ENCODE measurements at regions not wholly inside any gene's neighbourhood (a gene's known extent, or its start where the extent isn't known, plus 50 kb on each side); places are given as distances from the start of the nearest gene placed in this dataset.

DNA sequence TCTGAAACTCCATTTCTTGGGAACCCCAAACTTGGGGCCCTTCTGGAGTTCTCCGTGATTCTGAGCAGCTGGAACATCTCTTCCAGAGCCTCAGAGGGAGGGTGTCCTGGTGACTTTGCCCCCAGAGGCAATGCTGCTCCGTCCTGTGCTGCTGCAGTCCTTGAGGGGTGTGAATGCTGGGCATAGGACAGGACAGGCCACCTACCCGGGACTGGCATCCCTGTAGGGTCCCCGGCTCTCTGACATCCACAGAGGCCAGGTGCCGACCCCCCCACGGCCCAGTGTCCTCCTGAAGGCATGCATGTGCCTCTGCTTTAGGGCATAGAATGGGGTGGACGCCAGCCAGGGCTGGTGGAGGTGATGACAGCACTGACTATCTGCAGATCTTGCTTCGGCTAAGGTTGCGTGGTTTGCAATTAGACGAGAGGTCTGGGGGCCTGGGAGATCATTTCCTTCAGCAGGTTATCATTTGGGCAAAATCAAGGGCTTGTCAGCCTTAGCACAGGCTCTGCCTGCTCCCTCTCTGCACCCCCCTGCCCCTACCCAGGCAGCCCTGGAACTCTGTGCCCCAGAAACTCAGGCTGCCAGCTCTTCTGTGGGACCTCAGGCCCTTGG is 136.9 kb upstream of the GPR26 start:
- DNase-seq (ENCODE audit: low read depth): no peak

DNA sequence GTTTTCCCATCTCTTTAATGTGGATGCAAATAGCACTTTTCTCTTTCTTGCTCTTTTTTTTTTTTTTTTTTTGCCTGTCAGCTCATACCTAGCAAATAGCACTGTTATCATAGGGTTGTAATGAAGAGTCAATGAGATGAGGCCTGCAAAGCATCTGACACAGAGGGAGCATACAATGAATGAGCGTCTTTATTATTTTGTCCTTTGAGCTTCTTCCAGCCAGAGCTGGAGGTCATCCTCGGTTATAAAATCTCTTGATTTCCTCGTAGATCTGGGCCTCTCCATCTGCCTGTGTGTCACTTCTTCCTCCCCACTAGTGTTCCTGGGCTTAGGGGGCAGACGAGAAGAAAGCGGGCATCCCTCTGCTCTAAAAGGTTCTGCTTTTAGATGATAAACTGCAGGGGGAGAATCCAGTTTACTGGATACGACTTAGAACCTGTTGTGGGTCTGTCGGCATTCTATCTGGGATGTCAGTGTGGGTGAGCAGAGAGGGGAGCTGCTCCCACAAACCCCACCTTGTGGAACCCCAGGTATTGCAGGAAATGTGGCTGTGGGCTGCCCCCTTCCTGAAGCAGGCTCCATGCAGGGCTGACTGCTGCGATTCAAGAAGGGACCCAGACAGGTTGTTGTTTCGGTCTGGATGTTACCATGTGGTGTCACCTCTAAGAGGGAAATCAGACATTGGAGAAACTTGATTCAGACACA is 135.8 kb upstream of the GPR26 start:
- no peak for DNase-seq (ENCODE audit: low read depth)

DNA sequence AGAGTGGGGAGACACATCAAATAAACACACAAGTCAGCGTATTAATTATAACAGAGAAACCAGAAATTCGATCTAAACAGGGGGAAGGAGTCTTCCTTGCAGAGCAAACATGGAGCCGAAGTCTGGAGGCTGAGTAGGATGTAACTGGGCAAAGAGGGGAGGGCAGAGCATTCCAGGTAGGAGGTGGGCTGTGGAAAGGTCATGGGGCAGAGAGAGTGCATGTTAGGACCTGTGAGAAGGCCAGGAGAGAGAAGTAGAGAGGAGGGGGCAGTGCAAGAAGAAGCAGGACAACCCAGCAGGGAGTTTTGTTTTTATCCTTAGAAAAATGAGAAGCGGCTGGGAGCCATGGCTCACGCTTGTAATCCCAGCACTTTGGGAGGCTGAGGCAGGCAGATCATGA is 130.8 kb upstream of the GPR26 start:
- DNase-seq (ENCODE audit: low read depth): no peak

DNA sequence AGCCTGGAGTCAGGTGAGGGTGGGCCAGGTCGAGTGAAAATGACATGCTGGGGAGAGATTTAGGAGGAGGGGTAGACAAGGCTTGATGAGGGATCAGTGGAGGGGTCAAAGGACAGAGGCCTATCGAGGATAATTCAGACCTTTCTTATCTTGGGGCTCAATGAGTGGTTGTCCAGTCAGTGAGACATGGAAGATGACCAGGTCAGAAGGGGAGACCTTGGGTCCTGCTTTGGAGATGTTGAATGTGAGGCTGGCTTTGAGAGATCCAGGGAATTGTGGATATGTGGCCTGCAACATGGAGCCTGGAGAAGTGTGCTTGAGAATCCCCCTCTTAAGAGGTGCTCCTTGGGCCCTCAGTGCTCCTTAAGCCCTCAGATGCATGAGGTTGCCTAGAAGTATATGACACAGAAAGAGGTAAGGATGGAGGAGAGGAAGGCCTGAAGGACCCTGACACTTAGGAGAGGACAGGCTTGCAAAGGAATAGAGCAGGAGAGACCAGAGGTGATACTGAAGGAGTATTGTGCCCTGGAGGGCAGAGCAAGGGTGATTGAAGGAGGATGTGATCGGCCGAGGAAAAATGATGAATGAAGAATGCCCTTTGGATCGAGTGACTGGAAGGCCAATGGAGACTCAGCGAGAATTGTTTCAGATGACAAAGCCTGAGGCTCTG is 129.8 kb upstream of the GPR26 start:
- DNase-seq (ENCODE audit: low read depth): no peak

DNA sequence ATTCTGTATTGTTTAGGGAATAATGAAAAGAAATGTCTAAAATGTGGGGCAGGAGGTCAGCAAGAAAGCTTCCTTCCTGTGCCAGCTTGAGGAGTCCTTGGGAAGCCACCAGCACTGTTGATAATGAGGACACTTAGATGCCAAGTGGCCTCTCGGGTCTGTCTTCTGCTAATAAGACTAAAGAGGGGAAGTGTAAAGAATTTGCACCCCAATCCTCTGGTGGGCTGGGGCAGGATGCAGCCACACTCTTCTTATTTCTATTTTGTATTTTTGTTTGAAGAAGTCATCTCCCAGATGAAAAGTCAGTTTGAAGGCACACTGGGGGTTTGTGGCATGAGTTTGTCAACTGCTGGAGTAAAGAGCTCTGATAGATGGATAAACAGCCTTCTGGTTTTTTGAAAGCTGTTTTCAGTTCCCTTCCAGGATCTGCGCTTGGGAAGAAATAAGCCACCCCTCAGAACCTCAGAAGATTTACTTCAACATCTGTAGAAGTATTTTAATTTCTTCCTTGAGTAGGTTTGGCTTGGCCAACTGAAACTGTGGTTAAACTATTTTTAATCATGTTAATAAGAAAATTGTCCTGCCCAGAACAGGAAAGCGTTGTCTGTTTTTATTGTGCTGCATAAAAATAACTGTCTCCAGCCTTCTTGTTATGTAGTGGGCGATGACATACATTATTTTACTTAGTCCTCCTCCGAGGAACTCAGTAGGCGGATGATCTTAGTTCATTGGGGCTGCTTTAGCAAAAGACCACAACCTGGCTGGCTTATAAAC is 128.8 kb upstream of the GPR26 start:
- DNase-seq (ENCODE audit: low read depth): no peak

DNA sequence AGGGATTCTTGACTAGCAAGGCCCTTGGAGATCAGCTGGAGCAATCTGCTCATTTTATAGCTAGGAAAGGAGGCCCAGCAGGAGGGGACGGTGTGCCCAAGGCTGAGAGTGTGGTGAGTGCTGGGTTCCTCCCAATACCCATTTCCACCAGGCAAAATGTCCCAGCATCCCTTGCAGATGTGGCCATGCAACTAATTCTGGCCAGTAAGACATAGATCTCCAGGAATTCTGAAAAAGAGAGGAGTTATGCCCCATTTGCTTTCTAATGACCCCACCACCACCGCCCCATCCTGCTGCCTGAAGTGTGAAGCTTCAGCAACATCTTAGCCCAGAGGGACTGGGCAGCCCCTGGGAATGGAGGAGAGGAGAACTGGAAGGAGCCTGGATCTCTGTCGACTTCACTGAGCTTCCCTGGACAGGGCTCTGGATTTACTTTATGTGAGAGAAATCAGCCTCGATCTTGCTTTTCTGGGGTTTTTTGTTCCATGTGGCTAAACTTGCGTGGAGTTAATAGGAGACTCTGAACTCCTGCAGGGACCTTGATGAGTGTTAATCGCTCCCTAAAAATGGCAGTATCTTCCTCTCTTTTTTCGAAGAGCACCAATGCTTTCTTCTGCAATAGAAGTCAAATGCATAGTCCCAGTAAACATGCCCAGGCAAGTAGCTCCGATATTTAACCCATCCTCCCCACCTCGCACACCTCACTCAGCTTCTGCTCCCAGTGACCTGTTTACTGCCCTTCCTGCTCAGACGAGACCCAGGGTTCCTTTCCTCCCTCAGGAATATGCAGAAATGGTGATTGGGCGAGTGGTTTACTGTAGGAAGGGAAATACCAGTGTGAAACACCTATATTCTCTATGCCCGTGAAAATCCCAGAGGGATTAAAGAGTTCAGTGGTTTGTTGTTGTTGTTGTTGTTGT is 127.5 kb upstream of the GPR26 start:
- DNase-seq (ENCODE audit: low read depth): no peak

DNA sequence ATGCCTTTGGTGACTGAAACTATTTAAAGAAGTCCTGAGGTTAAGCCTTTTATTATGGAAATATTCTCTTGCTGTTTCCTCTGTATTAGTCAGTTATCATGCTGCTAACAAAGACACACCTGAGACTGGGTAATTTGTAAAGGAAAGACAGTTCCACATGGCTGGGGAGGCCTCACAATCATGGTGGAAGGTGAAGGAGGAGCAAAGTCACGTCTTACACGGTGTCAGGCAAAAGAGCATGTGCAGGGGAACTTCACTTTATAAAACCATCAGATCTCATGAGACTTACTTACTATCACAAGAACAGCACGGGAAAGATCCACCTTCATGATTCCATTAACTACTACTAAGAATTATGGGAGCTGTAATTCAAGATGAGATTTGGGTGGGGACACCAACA is 121.2 kb upstream of the GPR26 start:
- no peak for DNase-seq (ENCODE audit: low read depth)

DNA sequence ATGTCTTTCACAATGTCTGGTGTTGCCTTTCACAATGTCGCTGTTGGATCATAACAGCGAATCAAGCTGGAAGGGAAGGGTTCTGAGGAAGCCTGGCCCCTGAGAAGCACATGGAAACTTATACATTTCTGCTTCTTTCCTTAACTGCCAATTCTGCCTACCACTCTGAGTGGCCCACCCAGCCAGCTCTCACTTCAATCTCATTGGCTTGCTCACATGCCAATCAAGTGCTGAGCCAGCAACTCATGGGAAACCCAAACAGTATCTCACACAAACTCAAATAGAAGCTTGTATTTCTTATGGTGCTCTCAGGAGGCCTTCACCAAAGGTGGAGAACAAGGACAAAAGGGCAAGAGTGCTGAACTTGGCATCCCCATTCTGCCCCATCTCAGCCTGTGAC is 117.4 kb upstream of the GPR26 start:
- no peak for DNase-seq (ENCODE audit: low read depth)

DNA sequence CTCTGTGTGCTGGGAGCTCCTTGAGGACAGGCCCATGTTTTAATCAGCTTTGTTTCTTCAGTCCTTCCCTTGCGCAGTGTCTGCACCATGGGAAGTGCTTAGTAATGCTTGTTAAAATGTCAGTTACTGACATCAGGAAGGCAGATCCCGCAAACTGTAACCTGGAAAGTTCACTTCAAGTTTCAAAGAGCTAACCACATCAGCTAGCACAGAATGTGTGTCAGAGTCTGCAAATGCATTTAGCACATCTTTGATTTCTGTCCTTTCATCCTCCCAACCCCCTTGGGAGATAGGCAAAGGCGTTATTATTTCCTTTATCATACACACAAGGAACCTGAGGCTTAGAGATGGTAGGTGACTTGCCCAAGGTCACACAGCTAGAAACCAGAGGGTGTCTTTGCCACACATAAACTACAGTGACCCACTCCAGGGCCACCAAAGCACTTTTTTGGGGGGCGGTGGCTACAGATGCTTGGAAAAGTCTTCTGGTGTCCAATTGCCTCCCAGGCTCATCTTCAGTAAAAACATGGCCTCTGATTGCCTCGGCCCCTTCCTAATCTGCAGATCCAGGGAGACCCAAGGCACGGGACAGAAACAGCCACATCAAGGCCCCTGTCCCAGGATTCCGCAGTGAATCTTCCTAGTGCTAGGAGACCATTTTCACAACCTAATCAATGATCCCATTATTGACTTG is 116.2 kb upstream of the GPR26 start:
- no peak for DNase-seq (ENCODE audit: low read depth)

DNA sequence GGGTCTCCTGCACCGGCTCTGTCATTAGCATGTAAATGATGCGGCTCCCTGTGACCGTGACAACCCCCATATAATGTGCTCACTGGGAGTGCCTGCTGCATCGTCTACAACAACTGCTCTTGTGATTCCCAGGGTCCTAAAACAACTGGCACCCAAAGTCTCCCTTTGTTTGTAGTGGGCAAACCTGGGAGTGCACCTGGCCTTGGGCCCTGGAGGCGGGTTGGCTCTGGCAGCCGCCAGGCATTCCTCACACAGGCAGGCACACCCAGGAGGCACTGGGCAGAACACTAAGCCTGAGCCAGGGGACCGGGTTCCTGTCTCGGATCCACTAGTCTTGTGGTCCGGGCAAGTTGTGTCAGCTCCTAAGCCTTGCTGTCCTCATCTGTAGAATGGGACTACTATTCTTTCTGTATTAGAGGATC is 115.5 kb upstream of the GPR26 start:
- DNase-seq (ENCODE audit: low read depth): no peak

DNA sequence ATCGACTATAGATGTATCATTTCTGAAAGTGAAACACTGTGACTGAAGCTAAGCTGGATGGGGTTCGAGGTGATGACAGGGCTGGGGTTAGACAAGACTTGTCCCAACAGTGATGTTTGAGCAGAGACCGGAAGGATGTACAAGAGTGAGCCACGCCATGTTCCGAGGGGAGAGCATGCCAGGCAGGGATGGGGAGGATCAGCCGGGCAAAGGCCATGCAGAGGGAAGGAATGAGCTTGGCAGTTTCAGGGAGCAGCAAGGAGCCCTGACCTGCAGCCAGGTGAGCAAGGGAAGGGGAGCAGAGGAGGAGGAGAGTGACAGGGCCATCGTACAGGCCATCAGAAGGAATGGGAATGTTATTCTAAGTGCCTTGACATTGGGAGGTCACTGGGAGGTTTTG is 114.9 kb upstream of the GPR26 start:
- DNase-seq (ENCODE audit: low read depth): no peak

DNA sequence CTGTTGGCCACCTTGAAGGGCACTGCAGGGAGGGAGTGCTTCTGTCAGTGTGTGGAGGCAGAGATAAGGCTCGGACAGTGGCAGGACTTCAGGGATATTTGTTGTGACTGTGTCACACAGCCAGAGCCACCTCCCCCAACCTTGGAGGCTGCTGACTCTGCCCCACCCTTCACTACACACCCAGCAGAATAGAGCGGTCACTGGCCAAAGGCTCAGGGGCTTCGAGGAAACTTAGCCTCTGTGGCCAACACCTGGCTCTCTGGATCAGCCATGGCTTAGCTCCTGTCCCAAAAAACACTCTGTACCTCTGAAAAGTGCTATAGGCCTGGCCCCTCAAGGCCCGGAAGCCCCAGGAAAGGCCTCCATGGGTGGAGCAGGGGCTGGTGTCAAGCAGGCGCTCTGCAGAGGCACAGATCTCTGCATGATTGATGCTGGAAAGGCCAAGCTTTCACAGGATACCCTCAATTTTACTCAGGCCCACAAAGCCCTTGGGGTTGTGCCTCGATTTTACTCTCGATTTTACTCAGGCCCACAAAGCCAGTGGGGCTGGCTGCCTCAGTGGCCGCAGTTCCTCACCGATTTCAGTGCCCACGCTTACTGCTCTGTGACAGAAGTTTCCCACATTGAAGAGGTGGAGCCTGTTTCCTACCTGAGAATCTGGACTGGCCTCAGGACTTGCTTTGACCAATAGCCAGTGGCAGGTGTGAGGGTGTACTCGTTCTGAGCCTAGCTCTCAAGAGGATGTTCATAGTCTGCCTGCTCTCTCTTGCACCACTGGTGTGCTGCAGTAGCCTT is 113.2 kb upstream of the GPR26 start:
- no peak for DNase-seq (ENCODE audit: low read depth)

DNA sequence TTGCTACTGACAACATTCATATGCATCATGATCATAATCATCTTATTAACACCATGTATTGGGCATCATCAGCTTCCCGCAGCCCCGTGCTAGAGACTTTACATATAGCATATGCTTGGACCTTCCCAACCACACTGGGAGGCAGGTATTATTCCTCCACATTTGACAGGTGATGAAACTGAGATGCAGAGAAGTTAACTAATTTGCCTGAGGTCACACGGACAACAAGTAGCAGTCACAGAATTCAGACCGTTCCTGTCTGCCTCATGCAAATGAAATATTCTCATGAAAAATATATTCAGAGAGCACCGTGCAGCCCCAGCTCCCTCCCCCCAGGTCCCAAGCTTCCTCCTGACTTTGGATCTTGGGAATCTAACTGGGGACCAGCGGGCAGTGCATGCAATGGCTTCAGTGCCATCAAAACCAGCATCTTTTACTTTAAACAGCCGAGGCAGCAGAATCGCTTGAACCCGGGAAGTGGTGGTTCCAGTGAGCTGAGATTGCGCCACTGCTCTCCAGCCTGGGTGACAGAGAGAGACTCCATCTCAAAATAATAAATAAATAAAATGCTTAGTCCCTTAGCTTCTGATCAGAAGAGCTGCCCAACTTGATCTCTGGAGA is 112.2 kb upstream of the GPR26 start:
- DNase-seq (ENCODE audit: low read depth): no peak

DNA sequence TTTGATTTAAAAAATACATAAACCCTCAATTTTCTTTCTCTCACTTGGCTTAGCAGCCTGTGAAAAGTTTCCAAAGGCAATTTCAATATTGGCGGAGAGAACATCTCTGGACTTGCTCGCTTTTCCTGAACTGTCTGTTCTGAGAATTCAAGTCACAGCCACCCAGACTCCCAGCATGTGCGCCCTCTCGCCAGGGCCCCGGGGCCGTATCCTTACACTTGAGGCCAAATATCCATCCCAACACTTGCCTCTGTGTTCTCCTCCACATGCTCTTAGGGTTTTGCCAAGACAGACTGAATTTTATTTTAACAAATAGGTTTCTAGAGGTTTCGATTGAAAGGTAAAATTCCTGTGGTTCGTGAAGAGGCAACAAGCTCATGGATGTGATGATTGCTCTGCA is 111.5 kb upstream of the GPR26 start:
- no peak for DNase-seq (ENCODE audit: low read depth)

DNA sequence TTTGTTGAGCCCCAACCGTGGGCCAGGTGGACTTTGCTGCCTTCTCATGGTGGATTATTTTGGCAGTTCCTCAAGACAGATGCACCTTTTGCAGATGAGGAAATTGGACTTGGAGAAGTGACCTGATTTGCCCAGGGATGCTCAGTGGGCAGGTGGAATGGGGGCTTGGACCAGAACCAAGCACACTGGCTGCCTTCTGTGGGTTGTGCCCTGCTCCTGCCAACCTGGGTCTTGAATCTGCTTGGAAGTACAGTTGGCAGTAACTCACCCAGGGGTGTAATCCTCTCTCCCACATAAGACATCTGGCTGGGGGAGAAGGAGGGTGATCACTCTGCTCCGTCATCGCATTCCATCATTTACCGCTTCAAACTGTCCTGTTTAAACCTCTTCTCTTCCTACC is 110.5 kb upstream of the GPR26 start:
- no peak for DNase-seq (ENCODE audit: low read depth)

DNA sequence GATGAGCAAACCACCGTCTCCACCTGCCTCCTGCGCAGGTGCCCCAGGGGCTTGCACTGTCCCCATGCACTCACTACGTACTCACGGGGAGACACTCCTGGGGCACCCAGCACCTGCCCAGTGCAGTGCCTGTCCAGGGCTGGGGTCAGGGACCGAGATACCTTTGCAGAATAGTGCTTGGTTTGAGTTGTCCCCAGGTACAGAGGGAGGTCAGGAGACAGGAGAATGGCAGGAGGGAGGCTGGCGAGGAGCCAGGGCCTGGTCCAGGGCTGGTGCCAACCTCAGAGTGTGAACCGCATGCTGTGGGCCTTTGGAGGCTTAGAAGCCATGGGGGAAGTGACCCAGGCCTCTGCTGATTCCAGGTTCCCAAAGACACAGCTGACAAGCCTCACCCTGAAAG is 110.1 kb upstream of the GPR26 start:
- no peak for DNase-seq (ENCODE audit: low read depth)

DNA sequence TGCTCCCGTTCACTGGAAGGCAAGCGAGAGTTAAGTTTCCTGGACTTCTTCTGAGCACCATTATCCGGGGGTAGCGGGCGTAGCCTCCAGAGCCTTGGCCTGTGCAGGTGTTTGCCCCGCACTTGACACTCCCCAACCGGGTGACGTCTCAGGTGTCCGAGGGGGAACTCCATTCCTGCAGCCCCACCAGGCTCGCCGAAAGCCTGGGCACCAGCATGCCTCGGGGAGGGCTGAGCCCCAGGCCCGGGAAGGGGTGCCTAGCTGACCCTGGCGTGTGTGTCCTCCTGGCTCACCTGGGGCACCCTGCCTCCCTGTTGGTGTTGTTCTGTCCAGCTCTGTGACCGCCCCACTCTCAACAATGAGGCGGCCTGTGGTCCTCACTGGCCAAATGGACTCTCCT is 109.4 kb upstream of the GPR26 start:
- DNase-seq (ENCODE audit: low read depth): no peak

DNA sequence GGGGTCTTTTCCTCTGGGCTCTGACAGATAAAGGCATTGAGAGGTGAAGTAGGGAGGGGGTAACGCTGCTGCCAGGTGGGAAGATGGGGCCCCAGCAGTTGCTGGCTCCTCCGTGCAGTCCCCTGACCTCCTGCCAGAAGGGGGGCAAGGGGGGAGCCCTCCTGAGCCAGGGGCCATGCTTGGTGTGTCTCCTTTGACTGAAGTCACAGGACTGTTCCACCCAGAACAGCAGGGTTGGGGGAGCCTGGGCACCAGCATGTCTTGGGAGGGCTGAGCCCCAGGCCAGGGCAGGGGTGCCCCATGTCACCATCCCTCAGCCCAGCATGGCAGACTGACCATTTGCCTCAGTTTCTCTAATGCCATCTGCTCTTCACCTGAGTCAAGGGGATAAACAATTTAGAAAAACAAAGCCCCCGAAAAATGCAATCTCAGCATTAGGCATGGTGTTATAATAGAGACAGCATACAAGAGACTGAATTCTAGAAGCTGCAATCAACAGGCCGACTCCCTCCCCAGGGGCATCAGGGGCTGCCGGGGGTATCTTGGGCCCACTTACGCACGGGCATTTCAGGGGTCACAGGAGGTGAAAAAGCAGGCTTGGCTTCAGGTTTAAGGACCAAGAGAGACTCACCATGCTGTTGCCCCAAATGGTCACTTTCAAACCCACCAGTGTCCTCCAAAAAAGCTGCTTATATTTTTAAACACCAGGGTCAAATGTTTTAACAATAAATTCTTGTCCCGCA is 108.6 kb upstream of the GPR26 start:
- no peak for DNase-seq (ENCODE audit: low read depth)

DNA sequence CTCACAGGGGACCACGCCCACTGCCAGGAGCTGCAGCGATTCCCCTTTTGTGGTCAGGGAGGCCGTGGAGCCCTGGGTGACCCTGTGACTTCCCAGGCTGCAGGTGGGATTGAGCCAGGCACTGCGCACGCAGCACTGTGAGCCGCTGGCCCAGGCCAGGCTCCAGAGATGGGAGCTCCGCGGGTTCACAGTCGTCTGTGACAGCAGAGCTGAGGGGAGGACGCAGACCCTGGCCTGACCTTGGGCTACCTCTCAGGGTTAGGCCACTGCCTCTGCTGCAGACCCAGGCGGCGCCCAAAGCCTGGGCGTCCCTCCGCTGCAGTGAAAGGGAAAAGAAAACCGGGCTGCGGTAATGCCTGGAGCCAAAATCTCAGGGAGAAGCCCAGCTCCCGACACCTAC is 107.5 kb upstream of the GPR26 start:
- DNase-seq (ENCODE audit: low read depth): no peak
